ENCODE measurements at regions not wholly inside any gene's neighbourhood (a gene's known extent, or its start where the extent isn't known, plus 50 kb on each side); places are given as distances from the start of the nearest gene placed in this dataset.

GRCh38 chr2:58768715-58769080 is 527.6 kb upstream of the FANCL start:
- no peak for TF ChIP-seq POLR2A (IDR thresholded peaks at IDR 0.05)
- TF ChIP-seq, protein P1, sequence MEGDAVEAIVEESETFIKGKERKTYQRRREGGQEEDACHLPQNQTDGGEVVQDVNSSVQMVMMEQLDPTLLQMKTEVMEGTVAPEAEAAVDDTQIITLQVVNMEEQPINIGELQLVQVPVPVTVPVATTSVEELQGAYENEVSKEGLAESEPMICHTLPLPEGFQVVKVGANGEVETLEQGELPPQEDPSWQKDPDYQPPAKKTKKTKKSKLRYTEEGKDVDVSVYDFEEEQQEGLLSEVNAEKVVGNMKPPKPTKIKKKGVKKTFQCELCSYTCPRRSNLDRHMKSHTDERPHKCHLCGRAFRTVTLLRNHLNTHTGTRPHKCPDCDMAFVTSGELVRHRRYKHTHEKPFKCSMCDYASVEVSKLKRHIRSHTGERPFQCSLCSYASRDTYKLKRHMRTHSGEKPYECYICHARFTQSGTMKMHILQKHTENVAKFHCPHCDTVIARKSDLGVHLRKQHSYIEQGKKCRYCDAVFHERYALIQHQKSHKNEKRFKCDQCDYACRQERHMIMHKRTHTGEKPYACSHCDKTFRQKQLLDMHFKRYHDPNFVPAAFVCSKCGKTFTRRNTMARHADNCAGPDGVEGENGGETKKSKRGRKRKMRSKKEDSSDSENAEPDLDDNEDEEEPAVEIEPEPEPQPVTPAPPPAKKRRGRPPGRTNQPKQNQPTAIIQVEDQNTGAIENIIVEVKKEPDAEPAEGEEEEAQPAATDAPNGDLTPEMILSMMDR (IDR thresholded peaks at IDR 0.05) = no peak

All from Peyer's patch (tissue), 4 donors.